HG02642 (cell line): ENCODE measurements at regions not wholly inside any gene's neighbourhood (a gene's known extent, or its start where the extent isn't known, plus 50 kb on each side); places are given as distances from the start of the nearest gene placed in this dataset.
A peak's percentile ranks its signal among the peaks of the same experiment; 100 is the strongest.
"Not testable (repeated sequence)": the region's sequence is repeated elsewhere in the genome, so short reads cannot be mapped to it uniquely, and the experiment has no call there.

ENCODE experiments used
- ATAC-seq: cut with Tn5 transposase; IDR thresholded peaks from one replicate; pipeline ENCODE4 v1.9.1; 2021; ENCODE audit warnings: mild to moderate bottlenecking; ENCODE audit not compliant: unreplicated experiment, poor library complexity

GRCh38 chr3:40691452-40691861 is 166.7 kb downstream of the ZNF621 start:
- ATAC-seq = no peak

GRCh38 chr3:40695848-40696247 is 171.1 kb downstream of the ZNF621 start:
- no peak for ATAC-seq

- ATAC-seq = not testable (repeated sequence)
Measured at GRCh38 chr3:40698611-40699010, 173.9 kb downstream of the ZNF621 start.

GRCh38 chr3:40701016-40701588 is 176.3 kb downstream of the ZNF621 start:
- ATAC-seq = no peak

GRCh38 chr3:40704224-40704623 is 179.5 kb downstream of the ZNF621 start:
- no peak for ATAC-seq

- ATAC-seq = no peak
Measured at GRCh38 chr3:40705663-40706062, 180.9 kb downstream of the ZNF621 start.

GRCh38 chr3:40713306-40713705 is 188.5 kb downstream of the ZNF621 start:
- ATAC-seq = no peak

- ATAC-seq = no peak
Measured at GRCh38 chr3:40713795-40714194, 189.0 kb downstream of the ZNF621 start.

- ATAC-seq = no peak
Measured at GRCh38 chr3:40714771-40715345, 190.1 kb downstream of the ZNF621 start.

- ATAC-seq = no peak
Measured at GRCh38 chr3:40715551-40715950, 190.8 kb downstream of the ZNF621 start.

- no peak for ATAC-seq
Measured at GRCh38 chr3:40717471-40717870, 192.7 kb downstream of the ZNF621 start.

- ATAC-seq = peak; percentile 12
Measured at GRCh38 chr3:40718209-40718608, 193.4 kb downstream of the ZNF621 start.

- peak; percentile 84 for ATAC-seq
Measured at GRCh38 chr3:40718681-40719080, 193.9 kb downstream of the ZNF621 start.

- ATAC-seq = no peak
Measured at GRCh38 chr3:40719660-40720287, 195.0 kb downstream of the ZNF621 start.

GRCh38 chr3:40720341-40720740 is 195.6 kb downstream of the ZNF621 start:
- no peak for ATAC-seq

- no peak for ATAC-seq
Measured at GRCh38 chr3:40720863-40721262, 196.1 kb downstream of the ZNF621 start.

- ATAC-seq = no peak
Measured at GRCh38 chr3:40723083-40723660, 198.4 kb downstream of the ZNF621 start.

GRCh38 chr3:40725031-40725430 is 200.3 kb downstream of the ZNF621 start:
- no peak for ATAC-seq

- no peak for ATAC-seq
Measured at GRCh38 chr3:40731445-40731844, 206.7 kb downstream of the ZNF621 start.

- no peak for ATAC-seq
Measured at GRCh38 chr3:40736943-40737342, 212.2 kb downstream of the ZNF621 start.

GRCh38 chr3:40737343-40737742 is 212.6 kb downstream of the ZNF621 start:
- no peak for ATAC-seq

GRCh38 chr3:40739971-40740370 is 215.2 kb downstream of the ZNF621 start:
- ATAC-seq = no peak
